IPS DF 4.7 (cell line): ENCODE measurements at regions not wholly inside any gene's neighbourhood (a gene's known extent, or its start where the extent isn't known, plus 50 kb on each side); places are given as distances from the start of the nearest gene placed in this dataset.
"Not testable (repeated sequence)": the region's sequence is repeated elsewhere in the genome, so short reads cannot be mapped to it uniquely, and the experiment has no call there.

Experiments
- DNase-seq: peaks from one replicate; pipeline ENCODE4 v3.0.0-alpha.2; 2013; ENCODE audit warnings: low spot score; ENCODE audit errors: extremely low read depth

- DNase-seq, result no peak
Measured at GRCh38 chr6:150766201-150766997, 99.1 kb upstream of the MTHFD1L start.

- DNase-seq, result no peak
Measured at GRCh38 chr6:150767161-150767560, 98.3 kb upstream of the MTHFD1L start.

DNA sequence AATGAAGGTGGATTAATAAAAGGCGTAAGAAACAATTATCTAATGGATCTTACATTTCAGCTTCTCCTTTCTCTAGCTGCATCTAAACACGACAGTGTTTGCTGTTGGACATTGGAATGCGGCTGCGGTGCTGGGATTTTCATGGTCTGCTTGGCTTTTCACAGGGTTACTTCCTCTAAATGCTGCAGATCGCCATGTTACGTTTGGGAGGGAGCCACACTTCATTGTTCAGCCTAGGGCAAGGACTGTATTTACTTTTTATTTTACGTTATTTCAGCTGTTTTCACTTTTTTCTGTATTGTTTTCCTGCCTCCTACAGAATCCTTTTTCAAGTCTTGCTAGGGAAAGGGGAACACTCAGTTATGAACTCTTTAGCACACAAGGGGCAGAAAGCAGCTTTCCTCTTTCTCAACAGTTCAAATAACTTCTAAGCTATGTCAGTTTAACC lies 97.9 kb upstream of the MTHFD1L start:
- DNase-seq, result no peak

DNA sequence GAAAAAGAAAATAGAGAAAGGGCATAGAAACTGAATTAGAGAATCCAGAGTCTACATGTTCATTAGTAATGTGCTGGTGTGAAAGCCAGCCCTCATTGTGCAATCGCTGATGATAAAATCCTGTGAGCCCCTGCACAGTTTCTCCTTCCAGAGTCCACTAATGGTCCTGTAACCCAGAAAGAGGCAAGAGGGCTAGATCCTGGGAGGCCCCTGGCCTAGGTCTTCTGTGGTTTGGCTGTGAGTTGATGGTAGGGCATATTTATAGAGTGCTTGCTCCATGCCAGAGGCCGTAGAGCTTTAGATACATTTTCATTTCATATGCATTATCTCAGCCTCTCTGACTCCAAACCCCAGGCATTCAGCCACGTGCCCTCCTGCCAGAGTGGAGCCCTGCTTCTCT lies 94.9 kb upstream of the MTHFD1L start:
- DNase-seq, result no peak

DNA sequence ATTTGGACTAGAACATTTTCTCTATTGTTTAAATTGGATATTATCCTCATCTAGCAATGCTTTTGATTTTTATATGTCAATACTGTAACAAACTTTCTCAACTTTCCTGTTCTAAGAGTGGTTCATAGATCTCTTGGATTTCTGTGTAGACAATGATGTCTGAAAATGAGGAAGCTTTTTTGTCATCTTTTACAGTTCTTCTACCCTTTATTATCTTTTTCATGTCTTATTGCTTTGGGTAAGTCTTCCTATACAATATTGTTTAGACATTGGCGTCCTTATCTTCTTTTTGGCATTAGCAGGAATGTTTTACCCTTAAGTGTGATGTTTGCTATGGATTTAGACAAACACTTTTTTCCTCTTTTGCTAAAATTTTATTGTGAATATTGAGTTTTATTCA lies 91.5 kb upstream of the MTHFD1L start:
- no peak for DNase-seq

GRCh38 chr6:150775415-150776203 lies 89.9 kb upstream of the MTHFD1L start:
- DNase-seq, result no peak

DNA sequence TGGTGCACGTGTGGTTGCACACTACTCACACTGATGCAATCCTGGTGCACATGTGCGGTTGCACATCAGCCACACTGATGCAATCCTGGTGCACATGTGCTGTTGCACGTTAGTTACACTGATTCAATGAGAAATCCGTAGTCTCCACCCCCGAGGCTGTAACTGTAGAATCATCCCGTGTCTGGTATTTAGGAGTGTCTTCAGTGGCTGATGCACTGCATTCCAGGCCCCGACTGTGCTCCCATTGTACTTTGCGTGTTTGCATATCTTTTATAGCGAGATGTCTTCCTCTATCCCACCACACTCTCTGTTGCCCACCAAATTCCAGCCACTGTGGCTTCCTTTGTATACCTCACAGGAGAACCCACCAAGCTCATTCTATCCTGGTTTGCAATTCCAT lies 87.8 kb upstream of the MTHFD1L start:
- no peak for DNase-seq

- no peak for DNase-seq
Measured at GRCh38 chr6:150783813-150784212, 81.7 kb upstream of the MTHFD1L start.

- no peak for DNase-seq
Measured at GRCh38 chr6:150787429-150787828, 78.1 kb upstream of the MTHFD1L start.

DNA sequence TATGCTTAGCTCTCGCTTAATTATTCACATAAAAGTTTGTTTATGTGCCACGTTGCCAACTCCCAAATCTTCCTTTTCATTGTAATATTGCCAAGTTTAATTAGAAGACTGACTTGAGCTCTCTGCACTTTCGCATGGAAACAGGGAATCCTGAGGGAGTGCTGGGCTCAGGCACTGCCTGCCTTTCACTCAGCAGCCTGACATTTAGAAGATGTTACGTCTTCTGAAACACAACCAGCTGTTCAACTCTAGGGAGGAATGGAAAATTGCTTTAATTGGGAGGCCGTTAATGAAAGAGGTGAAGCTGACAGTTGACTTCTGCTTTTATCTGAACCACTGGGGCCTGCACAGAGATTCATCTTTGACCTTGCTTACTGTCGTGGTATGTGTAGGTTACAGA lies 77.4 kb upstream of the MTHFD1L start:
- DNase-seq, result no peak

DNA sequence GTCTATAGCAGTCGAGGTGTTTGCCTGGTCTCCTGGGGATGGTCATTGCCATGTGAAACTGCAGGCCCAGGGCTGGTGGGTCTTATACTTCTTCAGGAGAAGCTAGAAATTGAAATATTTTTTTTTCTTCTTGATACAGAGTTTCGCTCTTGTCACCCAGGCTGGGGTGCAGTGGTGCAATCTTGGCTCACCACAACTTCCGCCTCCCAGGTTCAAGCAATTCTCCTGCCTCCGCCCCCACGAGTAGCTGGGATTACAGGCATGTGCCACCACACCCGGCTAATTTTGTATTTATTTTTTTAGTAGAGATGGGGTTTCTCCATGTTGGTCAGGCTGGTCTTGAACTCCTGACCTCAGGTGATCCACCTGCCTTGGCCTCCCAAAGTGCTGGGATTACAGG lies 75.6 kb upstream of the MTHFD1L start:
- DNase-seq, result not testable (repeated sequence)

DNA sequence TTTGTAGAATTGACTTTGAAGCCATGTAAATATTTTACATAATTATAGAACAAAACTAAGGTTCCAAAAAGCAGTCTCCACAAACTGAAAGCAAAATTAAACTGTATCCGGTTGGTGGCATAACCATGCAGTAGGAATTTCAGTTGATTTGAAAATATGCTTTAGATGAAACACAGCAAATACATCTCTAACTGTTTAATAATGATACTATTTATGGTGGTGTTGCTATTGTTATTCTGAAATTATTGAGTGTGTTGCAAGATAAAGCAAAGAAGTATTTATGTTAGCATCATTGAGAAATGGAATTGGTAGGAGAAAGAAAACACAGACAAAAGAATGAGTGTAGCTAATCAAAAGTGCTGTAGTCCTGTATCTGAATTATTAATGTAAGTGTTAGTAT lies 73.8 kb upstream of the MTHFD1L start:
- no peak for DNase-seq

- no peak for DNase-seq
Measured at GRCh38 chr6:150797949-150798348, 67.6 kb upstream of the MTHFD1L start.

GRCh38 chr6:150799276-150799805 lies 66.2 kb upstream of the MTHFD1L start:
- DNase-seq, result no peak

DNA sequence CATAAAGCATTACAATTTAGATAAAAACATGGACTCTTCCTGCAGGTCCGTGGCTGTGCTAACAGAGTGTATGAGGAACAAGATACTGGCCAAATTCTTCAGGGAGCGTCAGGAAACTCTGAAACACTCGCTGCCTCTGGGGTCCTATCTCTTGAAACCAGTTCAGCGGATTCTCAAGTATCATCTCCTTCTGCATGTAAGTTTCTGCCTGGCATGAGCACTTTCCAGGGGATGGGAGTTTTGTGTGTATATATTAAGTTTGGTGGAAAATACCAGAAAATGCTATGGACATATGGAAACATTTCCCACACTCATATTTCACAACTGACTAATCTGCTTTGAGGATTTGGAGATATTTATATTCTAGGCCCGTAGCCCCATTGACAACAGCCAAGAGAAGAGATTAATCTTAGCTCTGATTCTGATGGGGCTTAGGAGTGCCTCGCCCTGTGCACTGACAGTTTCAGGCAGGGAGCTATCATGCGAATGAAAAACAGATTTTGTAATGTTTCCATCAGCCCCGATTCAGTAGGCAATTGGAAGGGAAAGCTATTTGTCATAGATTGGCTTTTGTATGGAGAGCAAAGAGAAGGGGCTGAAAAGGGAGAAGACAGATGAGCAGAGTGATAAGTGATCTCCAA lies 64.7 kb upstream of the MTHFD1L start:
- DNase-seq, result no peak

DNA sequence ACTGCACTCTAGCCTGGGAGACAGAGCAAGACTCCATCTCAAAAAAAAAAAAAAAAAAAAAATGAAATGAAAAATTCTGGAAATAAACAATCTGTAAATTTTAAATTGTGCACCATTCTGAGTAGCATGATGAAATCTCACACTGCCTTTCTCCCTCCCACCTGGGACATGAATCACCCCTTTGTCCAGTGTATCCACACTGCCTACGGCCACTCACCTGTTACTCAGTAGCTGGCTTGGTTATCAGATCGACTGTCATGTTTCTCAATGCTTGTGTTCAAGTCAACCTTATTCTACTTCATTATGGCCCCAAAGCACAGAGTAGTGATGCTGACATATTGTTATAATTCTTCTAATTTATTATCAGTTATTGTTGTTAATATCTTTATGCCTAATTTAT lies 58.7 kb upstream of the MTHFD1L start:
- DNase-seq, result no peak

- DNase-seq, result no peak
Measured at GRCh38 chr6:150813319-150813992, 52.0 kb upstream of the MTHFD1L start.

DNA sequence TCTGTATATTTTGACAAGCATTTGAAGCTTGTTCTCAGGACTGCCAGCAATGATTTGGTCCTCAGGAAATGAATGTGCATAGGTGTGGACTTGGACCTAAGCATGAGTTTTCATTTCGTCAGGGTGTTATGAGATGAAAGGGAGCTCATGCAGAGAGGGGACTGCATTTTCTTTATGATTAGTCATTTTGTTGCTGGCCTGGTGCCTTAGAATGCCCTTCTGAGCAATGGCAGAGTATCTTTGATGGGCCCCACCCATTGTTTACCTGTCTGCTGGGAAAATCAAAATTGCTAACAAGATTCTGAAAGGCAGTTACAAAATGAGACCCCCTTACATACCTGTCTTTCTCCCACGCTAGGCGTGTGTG lies 51.5 kb upstream of the MTHFD1L start:
- no peak for DNase-seq
